HG03378 (cell line): ENCODE measurements at regions not wholly inside any gene's neighbourhood (a gene's known extent, or its start where the extent isn't known, plus 50 kb on each side); places are given as distances from the start of the nearest gene placed in this dataset.

Experiments
- ATAC-seq: cut with Tn5 transposase; IDR thresholded peaks from one replicate; pipeline ENCODE4 v1.9.1; 2021; ENCODE audit warnings: mild to moderate bottlenecking, moderate library complexity; ENCODE audit not compliant: unreplicated experiment

- no peak for ATAC-seq
These were observed 181.0 kb upstream of the HNRNPA3 start for GRCh38 chr2:177031438-177032180.

GRCh38 chr2:177036747-177037146 is 175.8 kb upstream of the HNRNPA3 start:
- no peak for ATAC-seq

GRCh38 chr2:177037569-177037968 is 175.0 kb upstream of the HNRNPA3 start:
- ATAC-seq = no peak

GRCh38 chr2:177038787-177039484 is 173.7 kb upstream of the HNRNPA3 start:
- no peak for ATAC-seq

- ATAC-seq = no peak
These were observed 170.3 kb upstream of the HNRNPA3 start for GRCh38 chr2:177042311-177042710.

- ATAC-seq = no peak
These were observed 167.9 kb upstream of the HNRNPA3 start for GRCh38 chr2:177044671-177045070.

- no peak for ATAC-seq
These were observed 163.6 kb upstream of the HNRNPA3 start for GRCh38 chr2:177048981-177049380.

GRCh38 chr2:177051278-177051677 is 161.3 kb upstream of the HNRNPA3 start:
- no peak for ATAC-seq

GRCh38 chr2:177052471-177052870 is 160.1 kb upstream of the HNRNPA3 start:
- ATAC-seq = no peak

GRCh38 chr2:177053038-177053437 is 159.6 kb upstream of the HNRNPA3 start:
- no peak for ATAC-seq

- no peak for ATAC-seq
These were observed 158.9 kb upstream of the HNRNPA3 start for GRCh38 chr2:177053716-177054115.

GRCh38 chr2:177056481-177056929 is 156.1 kb upstream of the HNRNPA3 start:
- no peak for ATAC-seq

- ATAC-seq = peak; percentile 83
These were observed 153.8 kb upstream of the HNRNPA3 start for GRCh38 chr2:177058747-177059146.

- ATAC-seq = no peak
These were observed 153.3 kb upstream of the HNRNPA3 start for GRCh38 chr2:177059293-177059692.

- ATAC-seq = no peak
These were observed 149.3 kb upstream of the HNRNPA3 start for GRCh38 chr2:177063331-177063730.

GRCh38 chr2:177064422-177064821 is 148.2 kb upstream of the HNRNPA3 start:
- ATAC-seq = no peak

GRCh38 chr2:177068967-177069366 is 143.6 kb upstream of the HNRNPA3 start:
- no peak for ATAC-seq

GRCh38 chr2:177072090-177072489 is 140.5 kb upstream of the HNRNPA3 start:
- ATAC-seq = no peak

GRCh38 chr2:177073611-177074010 is 139.0 kb upstream of the HNRNPA3 start:
- ATAC-seq = no peak

- ATAC-seq = no peak
These were observed 138.4 kb upstream of the HNRNPA3 start for GRCh38 chr2:177074099-177074710.

GRCh38 chr2:177075254-177075653 is 137.3 kb upstream of the HNRNPA3 start:
- ATAC-seq = no peak

GRCh38 chr2:177076636-177077179 is 135.9 kb upstream of the HNRNPA3 start:
- no peak for ATAC-seq
